ENCODE measurements at regions not wholly inside any gene's neighbourhood (a gene's known extent, or its start where the extent isn't known, plus 50 kb on each side); places are given as distances from the start of the nearest gene placed in this dataset.
"Not testable (repeated sequence)": the region's sequence is repeated elsewhere in the genome, so short reads cannot be mapped to it uniquely, and the experiment has no call there.

DNA sequence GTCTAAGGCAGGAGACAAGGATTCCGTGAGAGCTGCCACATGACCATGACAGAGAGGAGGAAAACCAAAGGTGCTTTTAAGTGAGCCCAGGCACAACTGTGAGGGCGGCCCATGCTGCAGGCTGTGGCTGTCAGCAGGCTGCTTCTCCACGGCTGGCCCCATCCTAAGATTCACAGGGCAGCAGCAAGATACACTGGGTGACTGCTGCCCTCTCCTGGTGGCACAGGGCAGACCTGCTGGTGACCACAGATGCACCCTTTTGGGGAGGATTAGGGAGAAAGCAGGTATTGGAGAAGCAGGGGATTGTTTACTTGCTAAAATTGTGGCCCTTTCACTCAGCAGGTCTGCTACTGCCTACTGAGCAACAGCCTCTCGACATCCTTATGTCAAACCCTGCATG lies 125.4 kb upstream of the ALDH3B2 start:
- H3K9ac ChIP-seq (ENCODE audit: low read length); ATAC-seq (ENCODE audit: low read depth); H3K4me3 Mint-ChIP-seq; H3K4me2 ChIP-seq (replicated peaks; ENCODE audit: low read depth, low read length, poor library complexity, severe bottlenecking); CTCF ChIA-PET; H4K20me1 ChIP-seq (ENCODE audit: control insufficient read depth, insufficient read depth, low read length, poor library complexity, severe bottlenecking); H3K27ac Mint-ChIP-seq; H3K27me3 ChIP-seq (replicated peaks in 1 of 4; ENCODE audit: control extremely low read depth in 1 of 4, control insufficient read depth in 3 of 4, insufficient read depth in 4 of 4, low read length in 3 of 4); H3K4me1 Mint-ChIP-seq; H2AFZ ChIP-seq (ENCODE audit: insufficient read depth, low read depth, low read length, poor library complexity, severe bottlenecking); H3K4me1 ChIP-seq (ENCODE audit: control insufficient read depth in 2 of 2, insufficient read depth in 2 of 2, low read length in 2 of 2); H3K4me3 ChIP-seq (ENCODE audit: control extremely low read depth in 1 of 5, extremely low read depth in 1 of 5, insufficient read depth in 1 of 5, low read depth in 2 of 5, low read length in 4 of 5); POLR2A ChIA-PET; H3K36me3 ChIP-seq (replicated peaks in 1 of 2; ENCODE audit: control extremely low read depth in 1 of 2, control insufficient read depth in 1 of 2, extremely low read depth in 1 of 2, insufficient read depth in 2 of 2, low read length in 1 of 2); H3K9me3 ChIP-seq (ENCODE audit: control extremely low read depth in 1 of 3, control insufficient read depth in 2 of 3, insufficient read depth in 1 of 3, low read length in 2 of 3); H3K27me3 Mint-ChIP-seq; H3K27ac ChIP-seq (ENCODE audit: low read length in 2 of 2); H3K9me3 Mint-ChIP-seq (ENCODE audit: insufficient read depth); H3K79me2 ChIP-seq (ENCODE audit: control insufficient read depth, insufficient read depth, low read length): not testable (repeated sequence)
- intact Hi-C loops (cut with micrococcal nuclease) = loop anchor here (10.0 kb wide), 1 partner anchor 445 kb away; the partner anchor contains the start of gene POLD4
- WGBS (ENCODE audit: insufficient coverage) = 72% methylated on average over 2 of the region's 4 CpGs
- peak; percentile 37 for DNase-seq
- TF ChIP-seq, protein P1, sequence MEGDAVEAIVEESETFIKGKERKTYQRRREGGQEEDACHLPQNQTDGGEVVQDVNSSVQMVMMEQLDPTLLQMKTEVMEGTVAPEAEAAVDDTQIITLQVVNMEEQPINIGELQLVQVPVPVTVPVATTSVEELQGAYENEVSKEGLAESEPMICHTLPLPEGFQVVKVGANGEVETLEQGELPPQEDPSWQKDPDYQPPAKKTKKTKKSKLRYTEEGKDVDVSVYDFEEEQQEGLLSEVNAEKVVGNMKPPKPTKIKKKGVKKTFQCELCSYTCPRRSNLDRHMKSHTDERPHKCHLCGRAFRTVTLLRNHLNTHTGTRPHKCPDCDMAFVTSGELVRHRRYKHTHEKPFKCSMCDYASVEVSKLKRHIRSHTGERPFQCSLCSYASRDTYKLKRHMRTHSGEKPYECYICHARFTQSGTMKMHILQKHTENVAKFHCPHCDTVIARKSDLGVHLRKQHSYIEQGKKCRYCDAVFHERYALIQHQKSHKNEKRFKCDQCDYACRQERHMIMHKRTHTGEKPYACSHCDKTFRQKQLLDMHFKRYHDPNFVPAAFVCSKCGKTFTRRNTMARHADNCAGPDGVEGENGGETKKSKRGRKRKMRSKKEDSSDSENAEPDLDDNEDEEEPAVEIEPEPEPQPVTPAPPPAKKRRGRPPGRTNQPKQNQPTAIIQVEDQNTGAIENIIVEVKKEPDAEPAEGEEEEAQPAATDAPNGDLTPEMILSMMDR (IDR thresholded peaks at IDR 0.05) = peak; percentile 52

DNA sequence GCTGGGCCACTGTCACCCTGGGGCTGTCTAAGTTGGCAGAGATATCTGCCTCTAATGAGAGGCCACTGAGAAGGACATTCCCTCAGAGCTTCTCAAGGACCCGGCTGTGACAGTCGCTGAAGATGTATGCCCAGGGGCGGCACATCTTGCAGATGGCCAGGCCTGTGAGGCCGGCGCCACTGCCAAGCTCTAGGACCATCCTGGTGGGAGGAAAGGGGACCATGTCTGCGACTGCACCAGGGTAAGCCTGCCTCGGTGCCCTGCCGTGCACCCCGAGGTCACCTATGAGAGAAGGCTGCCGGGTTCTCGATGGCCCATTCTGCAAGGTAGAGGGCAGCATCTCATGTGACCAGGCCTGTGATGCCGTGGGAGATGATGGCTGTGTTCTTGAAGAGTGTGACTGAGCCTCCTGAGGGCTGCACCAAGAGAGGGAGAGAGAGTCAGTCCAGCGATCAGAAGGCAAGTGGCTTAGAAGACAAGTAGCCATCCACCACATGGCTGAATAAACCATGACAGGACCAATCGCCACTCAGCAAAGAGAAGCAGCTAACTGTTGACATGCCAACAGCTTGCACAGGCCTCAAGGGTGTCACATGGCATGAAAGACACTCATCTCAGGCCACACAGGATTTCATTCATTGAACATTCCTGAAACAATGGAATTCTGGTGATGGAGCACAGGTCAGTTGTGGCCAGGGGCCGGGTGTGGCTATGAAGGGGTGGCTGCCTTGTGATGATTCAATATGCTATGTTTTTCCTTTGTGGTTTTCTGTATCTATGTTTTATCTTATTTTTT lies 123.5 kb upstream of the ALDH3B2 start:
- H3K4me3 ChIP-seq (ENCODE audit: control extremely low read depth in 1 of 5, extremely low read depth in 1 of 5, insufficient read depth in 1 of 5, low read depth in 2 of 5, low read length in 4 of 5); H3K27ac ChIP-seq (ENCODE audit: low read length in 2 of 2); H3K4me1 Mint-ChIP-seq; intact Hi-C loops (cut with micrococcal nuclease); ATAC-seq (ENCODE audit: low read depth); H3K27me3 ChIP-seq (replicated peaks in 1 of 4; ENCODE audit: control extremely low read depth in 1 of 4, control insufficient read depth in 3 of 4, insufficient read depth in 4 of 4, low read length in 3 of 4); H3K9me3 ChIP-seq (ENCODE audit: control extremely low read depth in 1 of 3, control insufficient read depth in 2 of 3, insufficient read depth in 1 of 3, low read length in 2 of 3); H3K79me2 ChIP-seq (ENCODE audit: control insufficient read depth, insufficient read depth, low read length); H3K9me3 Mint-ChIP-seq (ENCODE audit: insufficient read depth); POLR2A ChIA-PET; H3K36me3 ChIP-seq (replicated peaks in 1 of 2; ENCODE audit: control extremely low read depth in 1 of 2, control insufficient read depth in 1 of 2, extremely low read depth in 1 of 2, insufficient read depth in 2 of 2, low read length in 1 of 2); H3K4me2 ChIP-seq (replicated peaks; ENCODE audit: low read depth, low read length, poor library complexity, severe bottlenecking); H3K4me3 Mint-ChIP-seq; H3K27ac Mint-ChIP-seq; H2AFZ ChIP-seq (ENCODE audit: insufficient read depth, low read depth, low read length, poor library complexity, severe bottlenecking); H4K20me1 ChIP-seq (ENCODE audit: control insufficient read depth, insufficient read depth, low read length, poor library complexity, severe bottlenecking); H3K4me1 ChIP-seq (ENCODE audit: control insufficient read depth in 2 of 2, insufficient read depth in 2 of 2, low read length in 2 of 2); H3K9ac ChIP-seq (ENCODE audit: low read length); H3K27me3 Mint-ChIP-seq; DNase-seq; CTCF ChIA-PET: not testable (repeated sequence)
- WGBS (ENCODE audit: insufficient coverage) = 83% methylated on average over 14 of the region's 15 CpGs
